Activated CD8-positive, alpha-beta T cell treated with anti-CD3 and anti-CD28 coated beads for 36 hours (primary cell): ENCODE measurements at regions not wholly inside any gene's neighbourhood (a gene's known extent, or its start where the extent isn't known, plus 50 kb on each side); places are given as distances from the start of the nearest gene placed in this dataset.

Source experiments
- ATAC-seq: fragments of 200-7000 bp; cut with Tn5 transposase; one replicate; pipeline ENCODE4 v1.10.0; 2021; ENCODE audit warnings: mild to moderate bottlenecking, moderate library complexity
- CTCF ChIA-PET: fragments of 350-600 bp; sonication (Branson Sonifier 250); formaldehyde crosslinking; loops from one replicate; lab custom pipeline; 2021; ENCODE audit warnings: antibody characterized with exemption; lab: Charles Lee
- POLR2A ChIA-PET: fragments of 350-600 bp; sonication (Branson Sonifier 250); formaldehyde crosslinking; loops from one replicate; lab custom pipeline; 2021; ENCODE audit warnings: antibody characterized with exemption; lab: Charles Lee
- DNase-seq: peaks from one replicate; pipeline ENCODE4 v3.0.0-alpha.2; 2020
- H3K27ac Mint-ChIP-seq: one replicate; pipeline ENCODE4 v1.8.0; 2021; ENCODE audit warnings: mild to moderate bottlenecking, mixed read lengths
- H3K27me3 Mint-ChIP-seq: one replicate; pipeline ENCODE4 v1.8.0; 2021; ENCODE audit warnings: mixed read lengths
- H3K36me3 Mint-ChIP-seq: one replicate; pipeline ENCODE4 v1.8.0; 2021; ENCODE audit warnings: low read depth, mixed read lengths
- H3K4me1 Mint-ChIP-seq: one replicate; pipeline ENCODE4 v1.8.0; 2021; ENCODE audit warnings: low read depth, mixed read lengths
- H3K4me3 Mint-ChIP-seq: one replicate; pipeline ENCODE4 v1.8.0; 2021; ENCODE audit warnings: mild to moderate bottlenecking, moderate library complexity, mixed read lengths
- H3K9me3 Mint-ChIP-seq: one replicate; pipeline ENCODE4 v1.8.0; 2021; ENCODE audit warnings: mixed read lengths
- intact Hi-C: fragments of 100-400 bp; cut with micrococcal nuclease; formaldehyde crosslinking; loops from one replicate; pipeline ENCODE4 v1.10.0; 2022
- TF ChIP-seq, protein P1 (sequence below): fragments of 200-600 bp; IDR thresholded peaks from one replicate; pipeline ENCODE4 v1.8.0; 2022; ENCODE audit warnings: antibody characterized with exemption, mild to moderate bottlenecking

GRCh38 chr4:35608205-35608604 is 636.1 kb downstream of the ARAP2 start:
- intact Hi-C loops: no loop called here
- Mint-ChIP-seq H3K4me3 (no peak overlapping the region), H3K36me3 (no peaks in the 10 kb centered on the region)

GRCh38 chr4:35614120-35614519 is 630.2 kb downstream of the ARAP2 start:
- CTCF ChIA-PET: no interaction called here
- DNase-seq (no peak), ATAC-seq (no peak)
- no peaks in the 10 kb centered on the region for H3K36me3 Mint-ChIP-seq
- H3K27me3 Mint-ChIP-seq: no peaks in the 10 kb centered on the region
- no peaks in the 10 kb centered on the region for H3K9me3 Mint-ChIP-seq
- H3K4me3 Mint-ChIP-seq: no peak overlapping the region
- TF ChIP-seq, protein P1, sequence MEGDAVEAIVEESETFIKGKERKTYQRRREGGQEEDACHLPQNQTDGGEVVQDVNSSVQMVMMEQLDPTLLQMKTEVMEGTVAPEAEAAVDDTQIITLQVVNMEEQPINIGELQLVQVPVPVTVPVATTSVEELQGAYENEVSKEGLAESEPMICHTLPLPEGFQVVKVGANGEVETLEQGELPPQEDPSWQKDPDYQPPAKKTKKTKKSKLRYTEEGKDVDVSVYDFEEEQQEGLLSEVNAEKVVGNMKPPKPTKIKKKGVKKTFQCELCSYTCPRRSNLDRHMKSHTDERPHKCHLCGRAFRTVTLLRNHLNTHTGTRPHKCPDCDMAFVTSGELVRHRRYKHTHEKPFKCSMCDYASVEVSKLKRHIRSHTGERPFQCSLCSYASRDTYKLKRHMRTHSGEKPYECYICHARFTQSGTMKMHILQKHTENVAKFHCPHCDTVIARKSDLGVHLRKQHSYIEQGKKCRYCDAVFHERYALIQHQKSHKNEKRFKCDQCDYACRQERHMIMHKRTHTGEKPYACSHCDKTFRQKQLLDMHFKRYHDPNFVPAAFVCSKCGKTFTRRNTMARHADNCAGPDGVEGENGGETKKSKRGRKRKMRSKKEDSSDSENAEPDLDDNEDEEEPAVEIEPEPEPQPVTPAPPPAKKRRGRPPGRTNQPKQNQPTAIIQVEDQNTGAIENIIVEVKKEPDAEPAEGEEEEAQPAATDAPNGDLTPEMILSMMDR: no peak
- no peaks in the 10 kb centered on the region for H3K4me1 Mint-ChIP-seq
- POLR2A ChIA-PET: no interaction called here
- intact Hi-C loops: no loop called here
- no peak overlapping the region for H3K27ac Mint-ChIP-seq

More at GRCh38 chr4:35608205-35608604, 636.1 kb downstream of the ARAP2 start:
- no peaks in the 10 kb centered on the region for H3K4me1 Mint-ChIP-seq
- no peak overlapping the region for H3K27ac Mint-ChIP-seq
- H3K27me3 Mint-ChIP-seq: no peaks in the 10 kb centered on the region
- no peaks in the 10 kb centered on the region for H3K9me3 Mint-ChIP-seq
- TF ChIP-seq, protein P1: no peak
- ChIA-PET CTCF (no interaction called here), POLR2A (no interaction called here)
- no peak for DNase-seq
- no peak for ATAC-seq

- POLR2A ChIA-PET: no interaction called here
- Mint-ChIP-seq H3K36me3 (no peaks in the 10 kb centered on the region), H3K27me3 (no peaks in the 10 kb centered on the region)
Observed at GRCh38 chr4:35639929-35640328, 604.4 kb downstream of the ARAP2 start.

DNA sequence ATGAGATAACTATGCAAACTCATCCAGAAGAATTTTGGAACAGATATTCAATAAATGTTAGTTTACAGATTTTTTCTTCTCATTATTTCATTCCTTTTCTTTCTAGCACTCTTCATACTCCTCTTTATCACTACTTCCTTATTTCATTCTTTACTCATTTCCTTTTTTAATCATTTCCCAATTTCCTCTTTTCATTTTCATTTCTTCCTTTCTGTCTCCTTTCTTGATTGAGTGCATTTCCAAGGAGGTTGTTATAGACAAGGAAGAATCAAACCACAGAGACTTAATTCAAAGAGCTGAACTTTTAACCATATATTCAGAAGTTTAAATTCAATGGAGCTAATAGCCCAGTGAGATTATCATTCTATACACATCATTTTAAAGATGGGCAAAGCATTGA is 600.7 kb downstream of the ARAP2 start:
- TF ChIP-seq, protein P1: no peak

More at GRCh38 chr4:35639929-35640328, 604.4 kb downstream of the ARAP2 start:
- TF ChIP-seq, protein P1: no peak
- Mint-ChIP-seq H3K4me1 (no peaks in the 10 kb centered on the region), H3K27ac (no peak overlapping the region), H3K4me3 (no peak overlapping the region), H3K9me3 (peaks cover 5% of the 10 kb centered on the region)
- CTCF ChIA-PET: no interaction called here
- ATAC-seq: no peak
- intact Hi-C loops: no loop called here
- no peak for DNase-seq

GRCh38 chr4:35644591-35644990 is 599.7 kb downstream of the ARAP2 start:
- peaks cover 1% of the 10 kb centered on the region for H3K9me3 Mint-ChIP-seq
- CTCF ChIA-PET: interaction anchor here (0.6 kb wide), 1 partner anchor 1503 kb away, joined by 3 read pairs; no protein-coding TSS in a partner anchor
- POLR2A ChIA-PET: interaction anchor here (0.7 kb wide), 1 partner anchor 218 kb away, joined by 3 read pairs; no protein-coding TSS in a partner anchor
- no peaks in the 10 kb centered on the region for H3K4me1 Mint-ChIP-seq
- H3K27me3 Mint-ChIP-seq: no peaks in the 10 kb centered on the region
- H3K4me3 Mint-ChIP-seq: no peak overlapping the region
- intact Hi-C loops: no loop called here
- DNase-seq (no peak), ATAC-seq (no peak)
- H3K36me3 Mint-ChIP-seq: no peaks in the 10 kb centered on the region
- TF ChIP-seq, protein P1: no peak
- no peak overlapping the region for H3K27ac Mint-ChIP-seq

More for the DNA sequence above, 600.7 kb downstream of the ARAP2 start:
- no peak for DNase-seq
- ChIA-PET CTCF (no interaction called here), POLR2A (no interaction called here)
- Mint-ChIP-seq H3K27me3 (no peaks in the 10 kb centered on the region), H3K4me3 (no peak overlapping the region), H3K4me1 (no peaks in the 10 kb centered on the region), H3K36me3 (no peaks in the 10 kb centered on the region), H3K9me3 (peaks cover 1% of the 10 kb centered on the region), H3K27ac (no peak overlapping the region)
- intact Hi-C loops: no loop called here
- no peak for ATAC-seq
